ENCODE measurements at regions not wholly inside any gene's neighbourhood (a gene's known extent, or its start where the extent isn't known, plus 50 kb on each side); places are given as distances from the start of the nearest gene placed in this dataset.

- Histone ChIP-seq H3K27ac (ENCODE audit: extremely low read depth, low read depth, low read length) (no peak overlapping the region), H3K9me3 (ENCODE audit: control insufficient read depth, insufficient read depth, low read depth, low read length) (no peaks in the 10 kb centered on the region), H3K36me3 (ENCODE audit: control insufficient read depth in 2 of 2, insufficient read depth in 1 of 2, low read length in 2 of 2) (no peaks in the 10 kb centered on the region), H3K4me1 (ENCODE audit: control insufficient read depth, insufficient read depth, low read length) (no peaks in the 10 kb centered on the region), H3K4me3 (ENCODE audit: low read depth, low read length) (no peak overlapping the region)
- ChIA-PET POLR2A (no interaction called here), CTCF (interaction anchor here (0.5 kb wide), 1 partner anchor 33 kb away, joined by 3 read pairs; no protein-coding TSS in a partner anchor)
- TF ChIP-seq ZNF266 (tag by site-specific recombination; IDR thresholded peaks at IDR 0.05; ENCODE audit: low read depth) (no peak), ZNF324 (tag by site-specific recombination; IDR thresholded peaks at IDR 0.05) (no peak), ZNF16 (tag by site-specific recombination; IDR thresholded peaks at IDR 0.05; ENCODE audit: low read depth) (no peak), ZNF146 (tag by site-specific recombination; IDR thresholded peaks at IDR 0.05) (no peak), ZBTB44 (tag by site-specific recombination; IDR thresholded peaks at IDR 0.05) (no peak), ZNF768 (tag by site-specific recombination; IDR thresholded peaks at IDR 0.05) (no peak), YY2 (tag by site-specific recombination; IDR thresholded peaks at IDR 0.05) (no peak), ZNF645 (tag by site-specific recombination; IDR thresholded peaks at IDR 0.05) (no peak), ZNF2 (tag by site-specific recombination; IDR thresholded peaks at IDR 0.05) (no peak), ZNF514 (tag by site-specific recombination; IDR thresholded peaks at IDR 0.05) (no peak), GLIS1 (tag by site-specific recombination; IDR thresholded peaks at IDR 0.05) (no peak), ZNF148 (tag by site-specific recombination; IDR thresholded peaks at IDR 0.05; ENCODE audit: borderline replicate concordance) (no peak)
These were observed 102.7 kb downstream of the ASB7 start for GRCh38 chr15:100705065-100705464.

- H3K27ac ChIP-seq (ENCODE audit: extremely low read depth, low read depth, low read length), result no peak overlapping the region
- H3K9me3 ChIP-seq (ENCODE audit: control insufficient read depth, insufficient read depth, low read depth, low read length), result no peaks in the 10 kb centered on the region
- no peaks in the 10 kb centered on the region for H3K36me3 ChIP-seq (ENCODE audit: control insufficient read depth in 2 of 2, insufficient read depth in 1 of 2, low read length in 2 of 2)
- ChIA-PET CTCF (no interaction called here), POLR2A (no interaction called here)
- no peaks in the 10 kb centered on the region for H3K4me1 ChIP-seq (ENCODE audit: control insufficient read depth, insufficient read depth, low read length)
- TF ChIP-seq ZNF184 (tag by site-specific recombination; IDR thresholded peaks at IDR 0.05), result no peak
- H3K4me3 ChIP-seq (ENCODE audit: low read depth, low read length), result no peak overlapping the region
These were observed 103.5 kb downstream of the ASB7 start for GRCh38 chr15:100705841-100706240.

- no peaks in the 10 kb centered on the region for H3K9me3 ChIP-seq (ENCODE audit: control insufficient read depth, insufficient read depth, low read depth, low read length)
- H3K27ac ChIP-seq (ENCODE audit: extremely low read depth, low read depth, low read length), result no peak overlapping the region
- H3K4me1 ChIP-seq (ENCODE audit: control insufficient read depth, insufficient read depth, low read length), result no peaks in the 10 kb centered on the region
- ChIA-PET POLR2A (no interaction called here), CTCF (interaction anchor here (0.7 kb wide), 1 partner anchor 58 kb away, joined by 4 read pairs; no protein-coding TSS in a partner anchor)
- no peak for TF ChIP-seq YY1 (tag by site-specific recombination; IDR thresholded peaks at IDR 0.05)
- no peak for TF ChIP-seq ZSCAN23 (tag by site-specific recombination; IDR thresholded peaks at IDR 0.05)
- no peak for TF ChIP-seq ZEB2 (tag by site-specific recombination; IDR thresholded peaks at IDR 0.05)
- no peak for TF ChIP-seq GLI4 (tag by site-specific recombination; IDR thresholded peaks at IDR 0.05)
- TF ChIP-seq PRDM10 (tag by site-specific recombination; IDR thresholded peaks at IDR 0.05), result no peak
- TF ChIP-seq ZNF16 (tag by site-specific recombination; IDR thresholded peaks at IDR 0.05; ENCODE audit: low read depth), result no peak
- no peak overlapping the region for H3K4me3 ChIP-seq (ENCODE audit: low read depth, low read length)
- H3K36me3 ChIP-seq (ENCODE audit: control insufficient read depth in 2 of 2, insufficient read depth in 1 of 2, low read length in 2 of 2), result no peaks in the 10 kb centered on the region
These were observed 104.8 kb downstream of the ASB7 start for GRCh38 chr15:100707229-100707628.

Measured in HEK293 (cell line).